Stimulated activated effector memory CD8-positive, alpha-beta T cell treated with anti-CD3 and anti-CD28 coated beads, Interleukin-12 subunit alpha, Interleukin-12 subunit beta, amount 100 ng/mL, for 72 hours (primary cell): ENCODE measurements at regions not wholly inside any gene's neighbourhood (a gene's known extent, or its start where the extent isn't known, plus 50 kb on each side); places are given as distances from the start of the nearest gene placed in this dataset.
"Not testable (repeated sequence)": the region's sequence is repeated elsewhere in the genome, so short reads cannot be mapped to it uniquely, and the experiment has no call there.

Experiments used
- ATAC-seq: fragments of 150-1000 bp; cut with Tn5 transposase; 2 replicates; pipeline ENCODE4 v1.10.0; 2021
- DNase-seq, 2 donors: peaks; one replicate each; pipeline ENCODE4 v3.0.0; 2021 to 2022; ENCODE audit warnings: low spot score in 2 of 2
- H3K27ac Mint-ChIP-seq: one replicate; pipeline ENCODE4 v1.8.0; 2022; ENCODE audit warnings: mild to moderate bottlenecking, mixed read lengths
- H3K36me3 Mint-ChIP-seq: one replicate; pipeline ENCODE4 v1.8.0; 2022; ENCODE audit warnings: mild to moderate bottlenecking, mixed read lengths
- H3K4me1 Mint-ChIP-seq: one replicate; pipeline ENCODE4 v1.8.0; 2022; ENCODE audit warnings: mixed read lengths
- H3K4me3 Mint-ChIP-seq: one replicate; pipeline ENCODE4 v1.8.0; 2022; ENCODE audit warnings: mild to moderate bottlenecking, mixed read lengths
- H3K9me3 Mint-ChIP-seq: one replicate; pipeline ENCODE4 v1.8.0; 2022; ENCODE audit warnings: mixed read lengths

DNA sequence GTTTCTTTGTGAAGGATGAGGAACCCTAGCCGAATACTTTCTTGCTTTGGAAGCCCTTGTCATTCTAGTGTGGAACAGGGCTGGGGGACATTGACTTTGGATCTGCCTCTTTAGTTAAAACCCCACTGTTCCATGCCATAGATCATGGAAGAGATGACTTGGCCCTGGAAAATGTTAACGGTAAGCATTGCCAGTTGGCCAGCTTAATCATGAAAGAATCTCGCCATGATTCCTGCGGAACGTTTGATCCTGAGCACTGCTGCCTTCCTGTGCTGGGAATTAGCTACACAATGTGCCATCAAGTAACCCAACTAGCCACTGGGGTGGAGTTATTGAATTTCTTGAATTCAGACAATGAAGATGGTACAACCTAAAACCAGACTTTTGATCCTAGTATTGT lies 177.6 kb upstream of the FZD8 start:
- H3K4me3 Mint-ChIP-seq, result no peak overlapping the region
- H3K4me1 Mint-ChIP-seq, result no peaks in the 10 kb centered on the region
- no peak overlapping the region for H3K27ac Mint-ChIP-seq
- DNase-seq, result no peak
- no peaks in the 10 kb centered on the region for H3K36me3 Mint-ChIP-seq
- no peak for ATAC-seq
- H3K9me3 Mint-ChIP-seq, result peaks cover 8% of the 10 kb centered on the region

GRCh38 chr10:35819011-35819410 lies 176.9 kb upstream of the FZD8 start:
- H3K4me1 Mint-ChIP-seq, result no peaks in the 10 kb centered on the region
- H3K9me3 Mint-ChIP-seq, result peaks cover 8% of the 10 kb centered on the region
- H3K36me3 Mint-ChIP-seq, result no peaks in the 10 kb centered on the region
- no peak overlapping the region for H3K27ac Mint-ChIP-seq
- H3K4me3 Mint-ChIP-seq, result no peak overlapping the region
- ATAC-seq (no peak), DNase-seq (no peak)

- not testable (repeated sequence) for H3K9me3 Mint-ChIP-seq, H3K36me3 Mint-ChIP-seq, H3K4me1 Mint-ChIP-seq, H3K27ac Mint-ChIP-seq, H3K4me3 Mint-ChIP-seq, ATAC-seq, DNase-seq
Measured at GRCh38 chr10:35817109-35817508, 175.0 kb upstream of the FZD8 start.

DNA sequence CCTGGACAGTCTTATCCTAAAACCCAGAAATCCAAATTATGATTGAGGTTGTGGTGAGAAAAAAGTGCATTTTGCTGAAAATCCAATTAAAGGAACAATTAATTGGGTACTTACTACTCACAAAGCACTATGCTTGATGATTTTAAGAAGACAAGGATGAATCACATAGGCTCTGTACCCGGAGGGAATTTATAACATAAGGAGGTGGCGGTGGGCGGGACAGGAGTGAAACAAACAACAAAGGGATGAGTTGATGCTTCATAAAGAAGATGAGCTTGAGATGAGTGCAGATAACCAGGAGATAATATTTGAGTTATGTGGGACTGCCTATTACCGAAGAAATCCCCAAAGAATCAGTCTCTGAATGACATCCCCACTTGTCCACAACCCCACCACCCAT lies 171.1 kb upstream of the FZD8 start:
- Mint-ChIP-seq H3K4me1 (no peaks in the 10 kb centered on the region), H3K27ac (no peak overlapping the region), H3K4me3 (no peak overlapping the region), H3K36me3 (no peaks in the 10 kb centered on the region), H3K9me3 (peaks cover 21% of the 10 kb centered on the region)
- ATAC-seq (no peak), DNase-seq (no peak)

GRCh38 chr10:35808344-35808743 lies 166.2 kb upstream of the FZD8 start:
- H3K4me1 Mint-ChIP-seq, result no peaks in the 10 kb centered on the region
- DNase-seq (no peak), ATAC-seq (no peak)
- no peak overlapping the region for H3K4me3 Mint-ChIP-seq
- peaks cover 27% of the 10 kb centered on the region for H3K9me3 Mint-ChIP-seq
- H3K36me3 Mint-ChIP-seq, result no peaks in the 10 kb centered on the region
- no peak overlapping the region for H3K27ac Mint-ChIP-seq

DNA sequence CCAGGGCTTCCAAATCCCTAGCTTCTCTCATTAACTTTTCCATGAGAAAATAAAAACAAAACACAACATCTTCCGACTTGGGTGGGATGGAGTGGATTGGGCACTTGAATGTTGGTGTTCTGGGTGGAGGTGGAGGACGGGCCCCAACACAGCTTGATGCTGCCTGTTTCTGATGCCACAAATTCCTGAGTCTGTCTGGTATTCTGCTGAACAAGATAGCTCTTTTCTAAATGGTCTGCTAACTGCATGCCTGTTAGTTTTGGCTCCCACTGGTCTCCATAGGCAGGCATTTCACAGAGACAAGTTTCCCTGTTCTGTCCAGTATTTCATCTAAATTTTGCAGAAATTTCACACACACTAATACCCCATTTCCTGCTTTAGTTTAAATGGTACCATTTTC lies 160.9 kb upstream of the FZD8 start:
- Mint-ChIP-seq H3K27ac (no peak overlapping the region), H3K4me3 (no peak overlapping the region), H3K4me1 (no peaks in the 10 kb centered on the region), H3K9me3 (peaks cover 11% of the 10 kb centered on the region), H3K36me3 (no peaks in the 10 kb centered on the region)
- ATAC-seq, result no peak
- DNase-seq, result no peak

DNA sequence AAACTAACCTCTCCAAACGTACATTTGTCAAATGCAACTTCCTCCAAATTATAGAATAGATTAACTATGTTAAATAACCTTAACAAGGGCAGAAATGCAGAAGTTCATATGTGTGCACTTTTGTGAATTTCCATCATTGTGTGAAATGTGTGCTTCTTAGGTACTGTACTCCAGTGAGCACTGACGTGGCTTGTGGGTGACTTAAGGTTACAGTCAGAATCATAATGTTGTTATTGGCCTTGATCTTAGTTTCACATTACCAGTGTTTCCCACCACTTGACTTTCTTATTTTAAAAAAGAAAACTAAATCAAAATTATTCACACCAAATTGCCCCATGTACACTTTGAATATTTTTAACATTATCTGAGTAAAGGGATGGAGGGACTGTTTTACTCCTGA lies 155.1 kb upstream of the FZD8 start:
- DNase-seq, result no peak
- Mint-ChIP-seq H3K9me3 (peaks cover 2% of the 10 kb centered on the region), H3K27ac (no peak overlapping the region), H3K4me1 (no peaks in the 10 kb centered on the region), H3K4me3 (no peak overlapping the region), H3K36me3 (no peaks in the 10 kb centered on the region)
- no peak for ATAC-seq

GRCh38 chr10:35795131-35795824 lies 153.2 kb upstream of the FZD8 start:
- no peak for DNase-seq
- Mint-ChIP-seq H3K36me3 (no peaks in the 10 kb centered on the region), H3K4me1 (no peaks in the 10 kb centered on the region), H3K4me3 (no peak overlapping the region), H3K9me3 (peaks cover 2% of the 10 kb centered on the region), H3K27ac (no peak overlapping the region)
- ATAC-seq, result peak; percentile 19

DNA sequence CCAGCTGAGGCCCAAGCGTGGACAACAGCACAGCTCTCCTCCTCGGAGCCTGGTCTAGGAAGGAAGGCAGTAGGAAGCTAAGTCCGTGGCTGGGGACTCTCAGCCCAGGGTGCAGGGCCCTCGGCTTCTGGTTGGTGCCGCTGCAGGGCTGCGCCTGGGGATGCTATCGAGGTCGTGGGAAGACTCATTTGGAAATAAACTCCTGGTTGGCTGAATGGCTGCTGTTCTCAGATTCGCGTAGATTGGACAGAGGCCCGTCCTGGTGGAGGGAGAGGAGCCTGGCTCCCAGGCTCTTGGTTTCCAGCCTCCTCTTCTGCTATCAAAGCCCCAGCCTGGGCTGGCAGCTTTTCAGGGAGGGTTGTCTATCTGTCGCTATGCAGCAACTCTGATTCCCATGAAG lies 152.6 kb upstream of the FZD8 start:
- H3K9me3 Mint-ChIP-seq, result peaks cover 5% of the 10 kb centered on the region
- no peak for DNase-seq
- H3K4me1 Mint-ChIP-seq, result no peaks in the 10 kb centered on the region
- H3K4me3 Mint-ChIP-seq, result no peak overlapping the region
- H3K36me3 Mint-ChIP-seq, result no peaks in the 10 kb centered on the region
- H3K27ac Mint-ChIP-seq, result no peak overlapping the region
- ATAC-seq, result peak; percentile 16

DNA sequence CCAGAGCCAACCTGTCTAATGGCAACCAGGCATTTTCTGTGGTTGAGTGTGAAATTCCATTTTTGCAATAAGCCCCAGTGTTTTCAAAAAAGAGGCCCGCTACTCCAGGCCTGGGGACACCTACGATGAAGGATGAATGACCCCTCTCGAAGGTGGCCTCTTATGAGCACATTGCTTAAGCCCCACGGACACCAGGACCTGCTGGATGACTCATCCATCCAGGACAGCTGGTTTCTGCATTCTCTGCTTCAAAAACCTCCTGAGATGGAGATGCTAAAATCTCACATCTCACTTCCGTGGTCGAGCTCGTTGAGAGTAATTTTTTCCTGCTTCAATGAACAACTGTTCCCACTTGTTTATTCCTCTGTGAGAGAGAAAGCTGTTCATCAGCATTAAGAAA lies 150.2 kb upstream of the FZD8 start:
- H3K36me3 Mint-ChIP-seq, result no peaks in the 10 kb centered on the region
- H3K9me3 Mint-ChIP-seq, result peaks cover 6% of the 10 kb centered on the region
- H3K4me1 Mint-ChIP-seq, result no peaks in the 10 kb centered on the region
- H3K4me3 Mint-ChIP-seq, result no peak overlapping the region
- no peak overlapping the region for H3K27ac Mint-ChIP-seq
- DNase-seq (no peak), ATAC-seq (no peak)

GRCh38 chr10:35789996-35790395 lies 147.9 kb upstream of the FZD8 start:
- Mint-ChIP-seq H3K4me1 (no peaks in the 10 kb centered on the region), H3K9me3 (peaks cover 12% of the 10 kb centered on the region), H3K4me3 (no peak overlapping the region), H3K27ac (no peak overlapping the region), H3K36me3 (no peaks in the 10 kb centered on the region)
- ATAC-seq, result no peak
- DNase-seq, result no peak

DNA sequence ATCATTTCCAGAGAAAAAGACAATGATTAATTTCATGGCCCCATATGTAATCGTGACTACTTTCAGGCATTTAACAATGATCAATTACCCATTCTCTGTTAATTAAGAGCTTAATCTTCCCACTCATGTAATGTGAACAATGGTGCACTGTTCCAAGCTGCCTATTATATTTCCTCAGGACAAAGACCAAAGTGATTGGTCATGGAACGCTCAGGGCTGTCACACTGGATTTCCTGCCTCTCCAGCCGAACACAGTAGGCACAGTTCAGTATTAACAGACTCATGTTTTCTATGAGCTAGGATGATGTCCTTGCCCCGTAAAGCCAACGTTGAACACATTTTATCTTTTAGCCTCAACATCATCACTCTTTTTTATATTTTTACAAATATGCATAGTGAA lies 142.7 kb upstream of the FZD8 start:
- no peak overlapping the region for H3K27ac Mint-ChIP-seq
- H3K4me1 Mint-ChIP-seq, result no peaks in the 10 kb centered on the region
- no peak for ATAC-seq
- no peak overlapping the region for H3K4me3 Mint-ChIP-seq
- no peak for DNase-seq
- peaks cover 9% of the 10 kb centered on the region for H3K9me3 Mint-ChIP-seq
- H3K36me3 Mint-ChIP-seq, result no peaks in the 10 kb centered on the region

DNA sequence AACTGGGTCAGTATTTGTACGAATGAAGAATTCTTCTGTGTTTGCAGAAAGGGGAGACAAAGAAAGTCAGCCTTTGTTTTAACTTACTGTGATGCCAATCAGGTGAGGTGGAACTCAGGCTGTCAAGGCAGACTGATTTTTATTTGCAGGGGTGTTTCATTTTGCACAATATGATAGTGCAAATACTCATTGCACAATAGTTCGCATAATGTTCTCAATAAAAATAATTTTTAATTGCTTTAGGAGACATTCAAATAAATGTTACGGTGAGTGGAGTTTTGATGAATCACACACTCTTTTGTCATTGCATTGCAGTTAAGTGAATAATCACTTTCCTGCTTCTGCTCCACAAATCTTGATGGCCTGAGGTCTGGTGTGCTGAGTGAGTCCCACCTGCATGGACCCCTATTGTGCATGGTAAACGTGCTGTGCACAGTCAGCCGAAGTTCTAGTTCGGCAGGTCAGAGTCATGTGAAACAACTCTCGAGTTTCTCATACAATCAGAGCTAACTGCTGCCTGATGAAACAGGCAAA lies 141.3 kb upstream of the FZD8 start:
- no peak for ATAC-seq
- no peak overlapping the region for H3K4me3 Mint-ChIP-seq
- DNase-seq, result no peak
- H3K36me3 Mint-ChIP-seq, result no peaks in the 10 kb centered on the region
- no peaks in the 10 kb centered on the region for H3K4me1 Mint-ChIP-seq
- H3K27ac Mint-ChIP-seq, result no peak overlapping the region
- peaks cover 7% of the 10 kb centered on the region for H3K9me3 Mint-ChIP-seq

DNA sequence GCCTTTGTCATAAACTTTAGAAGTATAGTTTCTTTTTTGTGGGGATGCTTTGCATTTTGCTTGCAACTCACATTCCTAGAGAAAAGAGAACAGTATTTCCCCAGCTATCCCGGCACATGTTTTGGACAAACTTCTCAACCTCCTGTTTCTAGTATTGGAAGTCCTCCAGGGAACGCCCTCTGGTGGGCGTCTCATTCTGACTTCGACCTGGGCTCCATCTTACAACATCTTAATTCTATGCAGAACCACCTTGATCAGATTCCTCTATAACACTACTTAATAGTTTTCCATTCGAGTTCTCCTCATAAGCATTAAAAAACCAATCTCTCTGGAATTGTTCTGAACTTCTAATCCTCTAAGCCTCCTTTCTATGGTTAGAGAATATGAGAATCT lies 139.5 kb upstream of the FZD8 start:
- Mint-ChIP-seq H3K36me3 (no peaks in the 10 kb centered on the region), H3K4me1 (no peaks in the 10 kb centered on the region), H3K27ac (no peak overlapping the region), H3K9me3 (peaks cover 2% of the 10 kb centered on the region), H3K4me3 (no peak overlapping the region)
- ATAC-seq (no peak), DNase-seq (no peak)

- Mint-ChIP-seq H3K27ac (no peak overlapping the region), H3K4me1 (no peaks in the 10 kb centered on the region), H3K9me3 (peaks cover 2% of the 10 kb centered on the region), H3K36me3 (no peaks in the 10 kb centered on the region), H3K4me3 (no peak overlapping the region)
- no peak for ATAC-seq
- DNase-seq, result no peak
Measured at GRCh38 chr10:35780970-35781642, 139.0 kb upstream of the FZD8 start.

DNA sequence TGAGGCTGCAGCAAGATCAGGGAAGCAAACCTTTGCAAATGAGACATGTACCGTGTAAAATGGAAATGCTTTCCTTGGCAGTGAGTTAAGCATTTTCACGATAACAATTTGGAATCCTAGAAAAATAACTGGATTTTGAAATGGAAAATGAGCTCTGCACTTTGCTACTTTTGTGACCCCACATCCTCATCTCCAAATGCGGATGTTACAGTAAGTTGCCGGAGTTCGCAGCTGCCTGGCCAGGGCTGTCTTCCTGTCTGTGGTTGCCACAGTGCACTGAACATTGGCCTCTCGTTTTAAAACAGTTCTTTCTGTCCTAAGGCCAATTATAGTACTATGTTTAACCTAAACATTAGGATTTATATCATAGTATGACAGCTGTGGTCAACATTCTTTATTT lies 136.2 kb upstream of the FZD8 start:
- H3K4me3 Mint-ChIP-seq, result no peak overlapping the region
- H3K36me3 Mint-ChIP-seq, result no peaks in the 10 kb centered on the region
- H3K27ac Mint-ChIP-seq, result no peak overlapping the region
- H3K9me3 Mint-ChIP-seq, result peaks cover 4% of the 10 kb centered on the region
- no peaks in the 10 kb centered on the region for H3K4me1 Mint-ChIP-seq
- DNase-seq (no peak), ATAC-seq (no peak)
